OCI-LY1 (cell line): ENCODE measurements at regions not wholly inside any gene's neighbourhood (a gene's known extent, or its start where the extent isn't known, plus 50 kb on each side); places are given as distances from the start of the nearest gene placed in this dataset.

Source experiments
- EZH2 ChIP-seq: fragments of 200-600 bp; sonication (generic), shearing (Covaris generic); IDR thresholded peaks from 2 replicates; pipeline ENCODE4 v1.8.0; 2017; ENCODE audit warnings: borderline replicate concordance, mixed run types, mild to moderate bottlenecking, antibody characterized with exemption, low read length, moderate library complexity, mixed read lengths
- TF ChIP-seq, protein P1 (sequence below): fragments of 200-600 bp; sonication (generic), shearing (Covaris generic); IDR thresholded peaks from 2 replicates; pipeline ENCODE4 v1.5.1; 2017; ENCODE audit warnings: mild to moderate bottlenecking, antibody characterized with exemption, low read length, moderate library complexity, mixed read lengths

DNA sequence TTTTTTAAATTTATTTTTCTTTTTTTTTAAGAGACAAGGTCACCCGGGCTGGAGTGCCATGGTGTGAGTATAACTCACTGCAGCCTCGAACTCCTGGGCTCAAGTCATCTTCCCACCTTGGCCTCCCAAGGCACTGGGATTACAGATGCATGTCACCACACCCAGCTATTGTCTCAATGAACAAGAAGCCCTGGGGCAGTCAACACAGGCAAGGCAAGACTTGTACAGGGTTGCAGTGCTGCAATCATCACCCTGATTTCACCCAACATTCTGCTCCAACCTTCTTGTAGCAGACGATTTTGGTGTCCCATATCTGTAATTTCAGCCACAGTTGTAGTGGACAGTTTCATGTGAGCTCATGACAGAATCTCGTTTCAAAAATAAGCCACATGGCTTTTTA, 205.8 kb upstream of the KIF2A start:
- TF ChIP-seq EZH2: no peak
- TF ChIP-seq, protein P1, sequence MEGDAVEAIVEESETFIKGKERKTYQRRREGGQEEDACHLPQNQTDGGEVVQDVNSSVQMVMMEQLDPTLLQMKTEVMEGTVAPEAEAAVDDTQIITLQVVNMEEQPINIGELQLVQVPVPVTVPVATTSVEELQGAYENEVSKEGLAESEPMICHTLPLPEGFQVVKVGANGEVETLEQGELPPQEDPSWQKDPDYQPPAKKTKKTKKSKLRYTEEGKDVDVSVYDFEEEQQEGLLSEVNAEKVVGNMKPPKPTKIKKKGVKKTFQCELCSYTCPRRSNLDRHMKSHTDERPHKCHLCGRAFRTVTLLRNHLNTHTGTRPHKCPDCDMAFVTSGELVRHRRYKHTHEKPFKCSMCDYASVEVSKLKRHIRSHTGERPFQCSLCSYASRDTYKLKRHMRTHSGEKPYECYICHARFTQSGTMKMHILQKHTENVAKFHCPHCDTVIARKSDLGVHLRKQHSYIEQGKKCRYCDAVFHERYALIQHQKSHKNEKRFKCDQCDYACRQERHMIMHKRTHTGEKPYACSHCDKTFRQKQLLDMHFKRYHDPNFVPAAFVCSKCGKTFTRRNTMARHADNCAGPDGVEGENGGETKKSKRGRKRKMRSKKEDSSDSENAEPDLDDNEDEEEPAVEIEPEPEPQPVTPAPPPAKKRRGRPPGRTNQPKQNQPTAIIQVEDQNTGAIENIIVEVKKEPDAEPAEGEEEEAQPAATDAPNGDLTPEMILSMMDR: no peak
